ENCODE measurements at regions not wholly inside any gene's neighbourhood (a gene's known extent, or its start where the extent isn't known, plus 50 kb on each side); places are given as distances from the start of the nearest gene placed in this dataset.

DNA sequence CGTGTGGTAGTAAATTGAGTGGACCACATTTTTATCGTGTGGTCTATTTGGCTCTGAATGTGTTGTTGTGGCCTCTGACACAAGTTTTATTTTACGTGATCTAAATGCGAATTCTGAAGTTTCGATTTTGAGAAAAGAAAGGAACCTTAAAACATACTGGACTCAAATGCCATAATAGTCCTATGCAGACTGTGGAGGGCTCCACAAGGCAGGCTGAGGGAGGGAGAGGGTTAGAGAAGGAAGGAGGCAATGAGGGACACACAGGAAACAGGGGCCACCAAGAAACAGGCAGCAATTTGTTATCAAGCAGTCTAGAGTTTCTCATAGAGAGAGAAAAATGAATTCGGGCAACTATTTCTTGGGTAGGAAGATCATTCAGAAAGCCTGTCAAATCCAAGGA is 110.4 kb upstream of the SEMA6A start (continued):
- TF ChIP-seq, protein P1, sequence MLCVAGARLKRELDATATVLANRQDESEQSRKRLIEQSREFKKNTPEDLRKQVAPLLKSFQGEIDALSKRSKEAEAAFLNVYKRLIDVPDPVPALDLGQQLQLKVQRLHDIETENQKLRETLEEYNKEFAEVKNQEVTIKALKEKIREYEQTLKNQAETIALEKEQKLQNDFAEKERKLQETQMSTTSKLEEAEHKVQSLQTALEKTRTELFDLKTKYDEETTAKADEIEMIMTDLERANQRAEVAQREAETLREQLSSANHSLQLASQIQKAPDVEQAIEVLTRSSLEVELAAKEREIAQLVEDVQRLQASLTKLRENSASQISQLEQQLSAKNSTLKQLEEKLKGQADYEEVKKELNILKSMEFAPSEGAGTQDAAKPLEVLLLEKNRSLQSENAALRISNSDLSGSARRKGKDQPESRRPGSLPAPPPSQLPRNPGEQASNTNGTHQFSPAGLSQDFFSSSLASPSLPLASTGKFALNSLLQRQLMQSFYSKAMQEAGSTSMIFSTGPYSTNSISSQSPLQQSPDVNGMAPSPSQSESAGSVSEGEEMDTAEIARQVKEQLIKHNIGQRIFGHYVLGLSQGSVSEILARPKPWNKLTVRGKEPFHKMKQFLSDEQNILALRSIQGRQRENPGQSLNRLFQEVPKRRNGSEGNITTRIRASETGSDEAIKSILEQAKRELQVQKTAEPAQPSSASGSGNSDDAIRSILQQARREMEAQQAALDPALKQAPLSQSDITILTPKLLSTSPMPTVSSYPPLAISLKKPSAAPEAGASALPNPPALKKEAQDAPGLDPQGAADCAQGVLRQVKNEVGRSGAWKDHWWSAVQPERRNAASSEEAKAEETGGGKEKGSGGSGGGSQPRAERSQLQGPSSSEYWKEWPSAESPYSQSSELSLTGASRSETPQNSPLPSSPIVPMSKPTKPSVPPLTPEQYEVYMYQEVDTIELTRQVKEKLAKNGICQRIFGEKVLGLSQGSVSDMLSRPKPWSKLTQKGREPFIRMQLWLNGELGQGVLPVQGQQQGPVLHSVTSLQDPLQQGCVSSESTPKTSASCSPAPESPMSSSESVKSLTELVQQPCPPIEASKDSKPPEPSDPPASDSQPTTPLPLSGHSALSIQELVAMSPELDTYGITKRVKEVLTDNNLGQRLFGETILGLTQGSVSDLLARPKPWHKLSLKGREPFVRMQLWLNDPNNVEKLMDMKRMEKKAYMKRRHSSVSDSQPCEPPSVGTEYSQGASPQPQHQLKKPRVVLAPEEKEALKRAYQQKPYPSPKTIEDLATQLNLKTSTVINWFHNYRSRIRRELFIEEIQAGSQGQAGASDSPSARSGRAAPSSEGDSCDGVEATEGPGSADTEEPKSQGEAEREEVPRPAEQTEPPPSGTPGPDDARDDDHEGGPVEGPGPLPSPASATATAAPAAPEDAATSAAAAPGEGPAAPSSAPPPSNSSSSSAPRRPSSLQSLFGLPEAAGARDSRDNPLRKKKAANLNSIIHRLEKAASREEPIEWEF (IDR thresholded peaks at IDR 0.05; ENCODE audit: insufficient replicate concordance, low read depth, low read length), result no peak
- TF ChIP-seq IKZF1 (conservative IDR thresholded peaks at IDR 0.05) (no peak), PML (IDR thresholded peaks at IDR 0.05; ENCODE audit: low read length) (no peak), USF1 (IDR thresholded peaks at IDR 0.05; ENCODE audit: borderline replicate concordance, extremely low read length, insufficient read depth, low read depth, low read length) (no peak), ZSCAN29 (IDR thresholded peaks at IDR 0.05) (no peak)
- TF ChIP-seq, protein P2, sequence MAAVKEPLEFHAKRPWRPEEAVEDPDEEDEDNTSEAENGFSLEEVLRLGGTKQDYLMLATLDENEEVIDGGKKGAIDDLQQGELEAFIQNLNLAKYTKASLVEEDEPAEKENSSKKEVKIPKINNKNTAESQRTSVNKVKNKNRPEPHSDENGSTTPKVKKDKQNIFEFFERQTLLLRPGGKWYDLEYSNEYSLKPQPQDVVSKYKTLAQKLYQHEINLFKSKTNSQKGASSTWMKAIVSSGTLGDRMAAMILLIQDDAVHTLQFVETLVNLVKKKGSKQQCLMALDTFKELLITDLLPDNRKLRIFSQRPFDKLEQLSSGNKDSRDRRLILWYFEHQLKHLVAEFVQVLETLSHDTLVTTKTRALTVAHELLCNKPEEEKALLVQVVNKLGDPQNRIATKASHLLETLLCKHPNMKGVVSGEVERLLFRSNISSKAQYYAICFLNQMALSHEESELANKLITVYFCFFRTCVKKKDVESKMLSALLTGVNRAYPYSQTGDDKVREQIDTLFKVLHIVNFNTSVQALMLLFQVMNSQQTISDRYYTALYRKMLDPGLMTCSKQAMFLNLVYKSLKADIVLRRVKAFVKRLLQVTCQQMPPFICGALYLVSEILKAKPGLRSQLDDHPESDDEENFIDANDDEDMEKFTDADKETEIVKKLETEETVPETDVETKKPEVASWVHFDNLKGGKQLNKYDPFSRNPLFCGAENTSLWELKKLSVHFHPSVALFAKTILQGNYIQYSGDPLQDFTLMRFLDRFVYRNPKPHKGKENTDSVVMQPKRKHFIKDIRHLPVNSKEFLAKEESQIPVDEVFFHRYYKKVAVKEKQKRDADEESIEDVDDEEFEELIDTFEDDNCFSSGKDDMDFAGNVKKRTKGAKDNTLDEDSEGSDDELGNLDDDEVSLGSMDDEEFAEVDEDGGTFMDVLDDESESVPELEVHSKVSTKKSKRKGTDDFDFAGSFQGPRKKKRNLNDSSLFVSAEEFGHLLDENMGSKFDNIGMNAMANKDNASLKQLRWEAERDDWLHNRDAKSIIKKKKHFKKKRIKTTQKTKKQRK (IDR thresholded peaks at IDR 0.05; ENCODE audit: low read depth, low read length), result no peak

All from GM12878 (cell line).